HepG2 (cell line): ENCODE measurements at regions not wholly inside any gene's neighbourhood (a gene's known extent, or its start where the extent isn't known, plus 50 kb on each side); places are given as distances from the start of the nearest gene placed in this dataset.

Experiments used
- ATAC-seq: fragments of 200-7000 bp; cut with Tn5 transposase; 3 replicates; pipeline ENCODE4 v1.9.1; 2020; ENCODE audit warnings: mild to moderate bottlenecking, moderate library complexity
- BruUV-seq: library from RNA; stranded (reverse); fragments of 400-500 nt; replicated peaks from 2 replicates; lab custom pipeline; 2021; lab: Mats Ljungman, UMichigan
- CTCF ChIA-PET: fragments of 300-600 bp; formaldehyde crosslinking; extraction: SDS; loops from one replicate; lab custom pipeline; 2021; ENCODE audit warnings: low total read pairs, inconsistent platforms, low intra/inter-chr PET ratio; lab: Yijun Ruan, JAX
- POLR2A ChIA-PET: fragments of 350-600 bp; sonication (Branson Sonifier 250); formaldehyde crosslinking; loops from one replicate; lab custom pipeline; 2020; ENCODE audit warnings: antibody characterized with exemption, inconsistent platforms; lab: Yijun Ruan, JAX
- DNase-seq: peaks from one replicate; pipeline ENCODE4 v3.0.0-alpha.2; 2015; ENCODE audit warnings: low spot score
- FAIRE-seq: peaks from 3 replicates; lab custom pipeline; 2011; peaks lifted over from hg19 to GRCh38; lab: Jason Lieb, UNC
- H2AFZ ChIP-seq: one replicate; pipeline ENCODE4 v1.6.1; 2011; ENCODE audit warnings: low read length, inconsistent platforms
- H3K27ac ChIP-seq: fragments of 300-600 bp; 3 replicates; pipeline ENCODE4 v1.8.0; 2011; ENCODE audit warnings: mixed run types, mild to moderate bottlenecking, mixed read lengths, low read length, inconsistent platforms; ENCODE audit not compliant: insufficient read depth; ENCODE audit errors: extremely low read length
- H3K27me3 ChIP-seq, 2 experiments: fragments of 200-600 bp in 1 of 2; 2 replicates in 1 of 2; 3 replicates in 1 of 2; pipeline versions ENCODE4 v1.6.0 to v1.8.0; 2011; ENCODE audit warnings: low read length in 2 of 2, mild to moderate bottlenecking in 2 of 2, moderate library complexity in 2 of 2, inconsistent platforms in 1 of 2; ENCODE audit not compliant: insufficient read depth in 2 of 2, control insufficient read depth in 1 of 2
- H3K36me3 ChIP-seq, 2 experiments: fragments of 200-600 bp in 1 of 2; replicated peaks in 1 of 2; 2 replicates in 1 of 2; 3 replicates in 1 of 2; pipeline versions ENCODE4 v1.5.1 to v1.8.0; 2011; ENCODE audit warnings: low read length in 2 of 2, inconsistent platforms in 1 of 2; ENCODE audit not compliant: insufficient read depth in 2 of 2, control insufficient read depth in 1 of 2
- H3K4me1 ChIP-seq: 2 replicates; pipeline ENCODE4 v1.5.1; 2012; ENCODE audit warnings: low read length, inconsistent platforms; ENCODE audit not compliant: insufficient read depth
- H3K4me2 ChIP-seq: 2 replicates; pipeline ENCODE4 v1.6.0; 2011; ENCODE audit warnings: low read depth, low read length, inconsistent platforms
- H3K4me3 ChIP-seq, 3 experiments: fragments of 200-600 bp in 1 of 3; sonication (generic), shearing (Covaris generic) in 1 of 3; replicated peaks in 1 of 3; 2 replicates each; pipeline ENCODE4 v1.5.1; 2011 to 2016; ENCODE audit warnings: low read length in 3 of 3, inconsistent platforms in 2 of 3, low read depth in 2 of 3, mild to moderate bottlenecking in 2 of 3, control low read depth in 1 of 3, mixed read lengths in 1 of 3; ENCODE audit not compliant: insufficient read depth in 1 of 3
- H3K79me2 ChIP-seq: one replicate; pipeline ENCODE4 v1.6.1; 2011; ENCODE audit warnings: low read length, inconsistent platforms; ENCODE audit not compliant: insufficient read depth
- H3K9ac ChIP-seq: 2 replicates; pipeline ENCODE4 v1.6.0; 2011; ENCODE audit warnings: mild to moderate bottlenecking, low read depth, low read length, inconsistent platforms; ENCODE audit not compliant: insufficient read depth
- H3K9me3 ChIP-seq: 2 replicates; pipeline ENCODE4 v1.5.1; 2012; ENCODE audit warnings: mild to moderate bottlenecking, low read length
- H4K20me1 ChIP-seq: 2 replicates; pipeline ENCODE4 v1.6.0; 2011; ENCODE audit warnings: inconsistent platforms, mild to moderate bottlenecking, low read length, moderate library complexity; ENCODE audit not compliant: insufficient read depth
- ATAD3A ChIP-seq: sonication (generic); formaldehyde crosslinking; IDR thresholded peaks from 2 replicates; pipeline ENCODE4 v1.4.0; 2020; ENCODE audit warnings: missing genetic modification reagents
- EEA1 ChIP-seq: sonication (generic); formaldehyde crosslinking; IDR thresholded peaks from 2 replicates; pipeline ENCODE4 v1.5.1; 2020; ENCODE audit warnings: mild to moderate bottlenecking, missing genetic modification reagents, borderline replicate concordance
- FOXM1 ChIP-seq: sonication (generic); formaldehyde crosslinking; IDR thresholded peaks from 2 replicates; pipeline ENCODE4 v1.5.0; 2020; ENCODE audit warnings: missing genetic modification reagents
- HIVEP1 ChIP-seq: sonication (generic); formaldehyde crosslinking; IDR thresholded peaks from 2 replicates; pipeline ENCODE4 v1.4.0; 2020; ENCODE audit warnings: mild to moderate bottlenecking, missing genetic modification reagents
- HNF1A ChIP-seq, 2 experiments: sonication (generic) in 1 of 2; formaldehyde crosslinking in 1 of 2; IDR thresholded peaks; 2 replicates each; pipeline versions ENCODE4 v1.4.0 to v1.6.1; 2016 to 2020; ENCODE audit warnings: borderline replicate concordance in 1 of 2, low read depth in 1 of 2, mild to moderate bottlenecking in 1 of 2, missing genetic modification reagents in 1 of 2
- HNRNPL ChIP-seq: fragments of 200-400 bp; formaldehyde crosslinking; IDR thresholded peaks from 2 replicates; pipeline ENCODE4 v1.6.1; 2017; ENCODE audit warnings: mild to moderate bottlenecking, low read depth, low read length
- KDM2A ChIP-seq: sonication (generic); formaldehyde crosslinking; IDR thresholded peaks from 2 replicates; pipeline ENCODE4 v1.4.0; 2020; ENCODE audit warnings: low read depth, missing genetic modification reagents, borderline replicate concordance
- MAX ChIP-seq: IDR thresholded peaks from 2 replicates; pipeline ENCODE4 v1.6.1; 2012; ENCODE audit warnings: inconsistent platforms
- MLX ChIP-seq: IDR thresholded peaks from 2 replicates; pipeline ENCODE4 v1.6.1; 2016
- RFX5 ChIP-seq: IDR thresholded peaks from 2 replicates; pipeline ENCODE4 v1.6.1; 2011; ENCODE audit warnings: low read depth, low read length, improper control_type of control experiment
- TAF1 ChIP-seq: sonication (generic); formaldehyde crosslinking; IDR thresholded peaks from 2 replicates; pipeline ENCODE4 v1.4.0; 2020; ENCODE audit warnings: missing genetic modification reagents
- ZFP82 ChIP-seq: sonication (generic); formaldehyde crosslinking; IDR thresholded peaks from 2 replicates; pipeline ENCODE4 v1.5.1; 2020; ENCODE audit warnings: mild to moderate bottlenecking, missing genetic modification reagents, borderline replicate concordance
- ZNF205 ChIP-seq: IDR thresholded peaks from 2 replicates; pipeline ENCODE4 v1.6.1; 2018; ENCODE audit warnings: missing biosample characterization, missing genetic modification reagents
- ZNF232 ChIP-seq: sonication (generic); formaldehyde crosslinking; IDR thresholded peaks from 2 replicates; pipeline ENCODE4 v1.4.0; 2020; ENCODE audit warnings: missing genetic modification reagents, borderline replicate concordance
- ZNF564 ChIP-seq: sonication (generic); formaldehyde crosslinking; IDR thresholded peaks from 2 replicates; pipeline ENCODE4 v1.8.1; 2023; ENCODE audit warnings: mild to moderate bottlenecking, missing genetic modification reagents
- ZNF776 ChIP-seq: sonication (generic); formaldehyde crosslinking; IDR thresholded peaks from 2 replicates; pipeline ENCODE4 v1.4.0; 2020; ENCODE audit warnings: mild to moderate bottlenecking, missing genetic modification reagents
- ZNF879 ChIP-seq: sonication (generic); formaldehyde crosslinking; IDR thresholded peaks from 2 replicates; pipeline ENCODE4 v1.8.1; 2023; ENCODE audit warnings: missing genetic modification reagents
- WGBS: methylation state at CpG from one replicate; pipeline ENCODE4 v1.1.6; 2017; ENCODE audit warnings: low lambda C conversion rate; 5-methylcytosine and 5-hydroxymethylcytosine counted together
- in situ Hi-C: cut with HindIII; loops from 2 replicates; pipeline ENCODE4 v1.10.0; 2017; ENCODE audit warnings: low pct_unique_long_range_greater_than_20kb; ENCODE audit not compliant: extremely low pct_ligation_motif_present
- intact Hi-C: fragments of 100-400 bp; cut with micrococcal nuclease; formaldehyde crosslinking; loops from one replicate; pipeline ENCODE4 v1.10.0; 2022; ENCODE audit not compliant: unreplicated experiment

- in situ Hi-C loops, result no loop called here
- no peaks in the 10 kb centered on the region for H3K36me3 ChIP-seq
Observed at GRCh38 chr1:87603626-87604025, 274.9 kb downstream of the LMO4 start.

More at GRCh38 chr1:87603626-87604025, 274.9 kb downstream of the LMO4 start:
- Histone ChIP-seq H3K4me1 (no peaks in the 10 kb centered on the region), H4K20me1 (no peaks in the 10 kb centered on the region), H3K79me2 (no peaks in the 10 kb centered on the region), H3K9ac (no peak overlapping the region), H3K27ac (no peak overlapping the region), H3K9me3 (no peaks in the 10 kb centered on the region), H3K4me2 (no peak overlapping the region), H2AFZ (no peak overlapping the region), H3K27me3 (no peaks in the 10 kb centered on the region), H3K4me3 (no peak overlapping the region)
- ATAC-seq (no peak), DNase-seq (no peak), FAIRE-seq (no peak)
- TF ChIP-seq HNRNPL (no peak), ZNF205 (CRISPR knock-in tag) (no peak), MAX (no peak), KDM2A (no peak), TAF1 (CRISPR knock-in tag) (no peak), EEA1 (no peak), ZNF232 (CRISPR knock-in tag) (no peak), FOXM1 (CRISPR knock-in tag) (no peak), ZNF879 (CRISPR knock-in tag) (no peak), MLX (CRISPR knock-in tag) (no peak), HNF1A (IDR thresholded peaks at IDR 0.05; ENCODE audit: low read depth) (no peak), HNF1A (CRISPR knock-in tag; IDR thresholded peaks at IDR 0.05; ENCODE audit: borderline replicate concordance) (no peak), ZNF564 (CRISPR knock-in tag) (no peak), ATAD3A (CRISPR knock-in tag) (no peak), HIVEP1 (no peak), ZNF776 (CRISPR knock-in tag) (no peak), RFX5 (no peak), ZFP82 (CRISPR knock-in tag) (no peak)
- ChIA-PET POLR2A (no interaction called here), CTCF (no interaction called here)
- no TSS peak for BruUV-seq
- WGBS, result 8% methylated on average over 1 of the region's 1 CpG
- intact Hi-C loops, result no loop called here
